GM12878 (cell line): ENCODE measurements at regions not wholly inside any gene's neighbourhood (a gene's known extent, or its start where the extent isn't known, plus 50 kb on each side); places are given as distances from the start of the nearest gene placed in this dataset.

ENCODE experiments used
- ATAC-seq: fragments of 200-7000 bp; cut with Tn5 transposase; 3 replicates; pipeline ENCODE4 v1.9.1; 2020; ENCODE audit warnings: mild to moderate bottlenecking, moderate library complexity
- BruUV-seq: library from RNA; stranded (reverse); fragments of 400-500 nt; replicated peaks from 2 replicates; lab custom pipeline; 2021; lab: Mats Ljungman, UMichigan
- CTCF ChIA-PET: fragments of 300-600 bp; sonication (Branson Sonifier 250); formaldehyde crosslinking; extraction: SDS; loops from one replicate; lab custom pipeline; 2021; ENCODE audit warnings: inconsistent platforms; lab: Yijun Ruan, JAX
- POLR2A ChIA-PET: fragments of 350-600 bp; formaldehyde crosslinking; extraction: SDS; loops from one replicate; lab custom pipeline; 2021; ENCODE audit warnings: inconsistent platforms; lab: Charles Lee
- RAD21 ChIA-PET: fragments of 300-600 bp; sonication (Branson Sonifier 250); formaldehyde crosslinking; loops from one replicate; lab custom pipeline; 2023; ENCODE audit warnings: antibody characterized with exemption; ENCODE audit not compliant: unreplicated experiment; lab: Charles Lee
- SMC1A ChIA-PET: fragments of 300-600 bp; sonication (Branson Sonifier 250); formaldehyde crosslinking; loops from one replicate; lab custom pipeline; 2023; ENCODE audit not compliant: unreplicated experiment, uncharacterized antibody; lab: Charles Lee
- DNase-seq: peaks from one replicate; pipeline ENCODE4 v3.0.0-alpha.2; 2011; ENCODE audit warnings: low read depth, low spot score
- FAIRE-seq: peaks from 3 replicates; lab custom pipeline; 2011; peaks lifted over from hg19 to GRCh38; lab: Jason Lieb, UNC
- H2AFZ ChIP-seq: 2 replicates; pipeline ENCODE4 v1.6.0; 2011; ENCODE audit warnings: low read depth, low read length, control low read depth; ENCODE audit not compliant: control insufficient read depth
- H3K27ac ChIP-seq: 2 replicates; pipeline ENCODE4 v1.5.1; 2011; ENCODE audit warnings: control low read depth; ENCODE audit not compliant: control insufficient read depth, insufficient read depth
- H3K27me3 ChIP-seq, 2 experiments: replicated peaks in 1 of 2; 2 replicates each; pipeline versions ENCODE4 v1.6.0 to v1.6.1; 2011; ENCODE audit warnings: low read length in 1 of 2; ENCODE audit not compliant: control insufficient read depth in 2 of 2, insufficient read depth in 2 of 2
- H3K36me3 ChIP-seq, 2 experiments: 2 replicates each; pipeline ENCODE4 v1.5.1; 2011; ENCODE audit warnings: low read length in 1 of 2; ENCODE audit not compliant: control insufficient read depth in 2 of 2, insufficient read depth in 2 of 2
- H3K4me1 ChIP-seq: 2 replicates; pipeline ENCODE4 v1.6.1; 2011; ENCODE audit warnings: mild to moderate bottlenecking, low read length, moderate library complexity, mixed read lengths; ENCODE audit not compliant: control insufficient read depth, insufficient read depth
- H3K4me2 ChIP-seq: 2 replicates; pipeline ENCODE4 v1.6.0; 2011; ENCODE audit warnings: control low read depth; ENCODE audit not compliant: control insufficient read depth, insufficient read depth
- H3K4me3 ChIP-seq: fragments of 200-600 bp; sonication (generic); 2 replicates; pipeline ENCODE4 v1.5.1; 2016
- H3K79me2 ChIP-seq: 2 replicates; pipeline ENCODE4 v1.6.0; 2011; ENCODE audit warnings: low read length; ENCODE audit not compliant: control insufficient read depth, insufficient read depth
- H3K9ac ChIP-seq: 2 replicates; pipeline ENCODE4 v1.8.0; 2011; ENCODE audit warnings: low read length, control low read depth, mixed read lengths; ENCODE audit not compliant: control insufficient read depth, insufficient read depth
- H3K9me3 ChIP-seq: replicated peaks from 3 replicates; pipeline ENCODE4 v1.5.1; 2011; ENCODE audit warnings: mild to moderate bottlenecking, low read length; ENCODE audit not compliant: control insufficient read depth, insufficient read depth
- H4K20me1 ChIP-seq: 2 replicates; pipeline ENCODE4 v1.6.0; 2011; ENCODE audit not compliant: control insufficient read depth, insufficient read depth
- ETV6 ChIP-seq, 2 experiments: fragments of 450-650 bp in 1 of 2; IDR thresholded peaks in 1 of 2; conservative IDR thresholded peaks in 1 of 2; 2 replicates each; pipeline ENCODE4 v1.6.1; 2014; ENCODE audit warnings: antibody characterized with exemption in 1 of 2, borderline replicate concordance in 1 of 2, low read depth in 1 of 2, mild to moderate bottlenecking in 1 of 2, moderate library complexity in 1 of 2
- SUZ12 ChIP-seq: fragments of 200-600 bp; sonication (generic); IDR thresholded peaks from one replicate; pipeline ENCODE4 v1.6.1; 2018; ENCODE audit warnings: antibody characterized with exemption, mild to moderate bottlenecking; ENCODE audit not compliant: unreplicated experiment
- TAF1 ChIP-seq: IDR thresholded peaks from 2 replicates; pipeline ENCODE4 v1.6.1; 2011; ENCODE audit warnings: mild to moderate bottlenecking, low read depth, low read length, borderline replicate concordance
- USF1 ChIP-seq: IDR thresholded peaks from 2 replicates; pipeline ENCODE4 v1.6.1; 2011; ENCODE audit warnings: borderline replicate concordance, low read depth, mild to moderate bottlenecking, moderate library complexity, mixed read lengths, low read length; ENCODE audit not compliant: insufficient read depth; ENCODE audit errors: extremely low read length
- ZNF622 ChIP-seq: fragments of 450-650 bp; IDR thresholded peaks from 2 replicates; pipeline ENCODE4 v1.6.1; 2017; ENCODE audit warnings: mild to moderate bottlenecking, inconsistent platforms
- ZSCAN29 ChIP-seq: fragments of 450-650 bp; IDR thresholded peaks from 2 replicates; pipeline ENCODE4 v1.6.1; 2017; ENCODE audit warnings: mild to moderate bottlenecking, moderate library complexity
- WGBS: methylation state at CpG from one replicate; pipeline ENCODE4 v1.1.6; 2016; ENCODE audit warnings: low lambda C conversion rate; ENCODE audit not compliant: insufficient replicate concordance, insufficient coverage; ENCODE audit errors: missing lambda C conversion rate; 5-methylcytosine and 5-hydroxymethylcytosine counted together
- in situ Hi-C: fragments of 300-500 bp; cut with MboI; formaldehyde crosslinking; loops from 9 replicates; pipeline ENCODE4 v1.14.3; 2018; ENCODE audit warnings: mixed read lengths
- intact Hi-C: fragments of 100-400 bp; cut with micrococcal nuclease; formaldehyde crosslinking; loops from one replicate; pipeline ENCODE4 v1.14.2; 2022; ENCODE audit not compliant: unreplicated experiment
- TF ChIP-seq, protein P1 (sequence below), 3 experiments: IDR thresholded peaks in 2 of 3; conservative IDR thresholded peaks in 1 of 3; 2 replicates each; pipeline ENCODE4 v1.5.1; 2011; ENCODE audit warnings: low read depth in 3 of 3, low read length in 3 of 3, mild to moderate bottlenecking in 3 of 3, control low read depth in 2 of 3, moderate library complexity in 2 of 3, inconsistent platforms in 1 of 3, mixed read lengths in 1 of 3; ENCODE audit not compliant: control insufficient read depth in 2 of 3, insufficient read depth in 1 of 3; ENCODE audit errors: extremely low read depth in 1 of 3
- TF ChIP-seq, protein P2 (sequence below): IDR thresholded peaks from 2 replicates; pipeline ENCODE4 v1.6.1; 2012; ENCODE audit warnings: low read depth, low read length, improper control_type of control experiment

DNA sequence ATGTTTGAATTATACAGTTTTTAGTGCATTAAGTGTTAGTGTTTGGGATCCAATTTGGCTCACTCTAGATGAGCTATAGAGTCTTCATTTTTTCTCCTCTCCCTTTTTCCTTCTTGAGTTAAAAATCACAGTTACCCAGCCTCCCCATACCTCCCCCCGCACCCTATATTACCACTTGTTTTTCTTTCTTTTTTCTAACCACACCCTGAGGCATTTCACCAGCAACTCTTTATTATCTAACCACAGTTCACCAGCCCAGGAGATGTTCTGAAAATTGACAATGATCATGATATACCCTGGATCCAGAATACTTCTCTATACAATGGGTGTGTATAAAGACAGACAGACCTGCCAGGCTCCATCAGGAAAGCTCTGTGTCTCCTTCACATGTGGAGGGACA lies 86.5 kb upstream of the UBL3 start:
- in situ Hi-C loops = no loop called here
- no peaks in the 10 kb centered on the region for H3K79me2 ChIP-seq
- DNase-seq (no peak), FAIRE-seq (no peak), ATAC-seq (no peak)
- no peak for TF ChIP-seq SUZ12
- no peak overlapping the region for H2AFZ ChIP-seq
- ChIA-PET RAD21 (interaction anchor here (1.2 to 2.5 kb wide), 3 partner anchors 92 to 183 kb away, joined by 3 to 21 read pairs (median 4); no protein-coding TSS in a partner anchor), POLR2A (no interaction called here), CTCF (interaction anchor here (0.7 to 9.2 kb wide), 6 partner anchors 15 to 176 kb away, joined by 3 to 94 read pairs (median 14); no protein-coding TSS in a partner anchor), SMC1A (interaction anchor here (0.6 to 4.2 kb wide), 10 partner anchors 14 to 178 kb away, joined by 3 to 23 read pairs (median 4); no protein-coding TSS in a partner anchor)
- H3K36me3 ChIP-seq = no peaks in the 10 kb centered on the region
- intact Hi-C loops = loop anchor here (2.0 to 5.0 kb wide), 3 partner anchors 90 to 176 kb away; no protein-coding TSS in a partner anchor
- H3K9me3 ChIP-seq = no peaks in the 10 kb centered on the region
- H3K9ac ChIP-seq = no peak overlapping the region
- 88% methylated on average over 1 of the region's 1 CpG for WGBS
- no peak overlapping the region for H3K4me2 ChIP-seq
- H3K4me1 ChIP-seq = peaks cover 20% of the 10 kb centered on the region
- H3K27me3 ChIP-seq = no peaks in the 10 kb centered on the region
- BruUV-seq = no TSS peak
- H4K20me1 ChIP-seq = no peaks in the 10 kb centered on the region
- H3K4me3 ChIP-seq = no peak overlapping the region
- H3K27ac ChIP-seq = no peak overlapping the region

GRCh38 chr13:29936051-29936813 lies 85.8 kb upstream of the UBL3 start:
- peak overlapping the region; percentile 50; the same call in 1 of the 2 replicates for H2AFZ ChIP-seq
- ChIA-PET CTCF (interaction anchor here (0.7 to 9.2 kb wide), 10 partner anchors 9 to 177 kb away, joined by 3 to 94 read pairs (median 4); no protein-coding TSS in a partner anchor), POLR2A (no interaction called here), SMC1A (interaction anchor here (0.6 to 4.2 kb wide), 15 partner anchors 14 to 429 kb away, joined by 3 to 23 read pairs (median 4); partner anchors contain the start of gene UBL3), RAD21 (interaction anchor here (0.6 to 3.1 kb wide), 12 partner anchors 12 to 196 kb away, joined by 3 to 21 read pairs (median 4); partner anchors contain the start of gene UBL3)
- ATAC-seq (peak; percentile 35), DNase-seq (no peak), FAIRE-seq (no peak)
- peak overlapping the region; percentile 66 for H3K4me2 ChIP-seq
- peaks cover 20% of the 10 kb centered on the region for H3K4me1 ChIP-seq
- BruUV-seq = no TSS peak
- 8% methylated on average over 12 of the region's 13 CpGs for WGBS
- H3K4me3 ChIP-seq = peak overlapping the region; percentile 50; the same call in 1 of the 2 replicates
- no peaks in the 10 kb centered on the region for H3K27me3 ChIP-seq
- no peak overlapping the region for H3K27ac ChIP-seq
- H3K9me3 ChIP-seq = no peaks in the 10 kb centered on the region
- H3K79me2 ChIP-seq = no peaks in the 10 kb centered on the region
- H3K9ac ChIP-seq = no peak overlapping the region
- H4K20me1 ChIP-seq = no peaks in the 10 kb centered on the region
- in situ Hi-C loops (no loop called here), intact Hi-C loops (loop anchor here (2.0 to 5.0 kb wide), 3 partner anchors 89 to 177 kb away; no protein-coding TSS in a partner anchor)
- no peaks in the 10 kb centered on the region for H3K36me3 ChIP-seq
- TF ChIP-seq, protein P1, sequence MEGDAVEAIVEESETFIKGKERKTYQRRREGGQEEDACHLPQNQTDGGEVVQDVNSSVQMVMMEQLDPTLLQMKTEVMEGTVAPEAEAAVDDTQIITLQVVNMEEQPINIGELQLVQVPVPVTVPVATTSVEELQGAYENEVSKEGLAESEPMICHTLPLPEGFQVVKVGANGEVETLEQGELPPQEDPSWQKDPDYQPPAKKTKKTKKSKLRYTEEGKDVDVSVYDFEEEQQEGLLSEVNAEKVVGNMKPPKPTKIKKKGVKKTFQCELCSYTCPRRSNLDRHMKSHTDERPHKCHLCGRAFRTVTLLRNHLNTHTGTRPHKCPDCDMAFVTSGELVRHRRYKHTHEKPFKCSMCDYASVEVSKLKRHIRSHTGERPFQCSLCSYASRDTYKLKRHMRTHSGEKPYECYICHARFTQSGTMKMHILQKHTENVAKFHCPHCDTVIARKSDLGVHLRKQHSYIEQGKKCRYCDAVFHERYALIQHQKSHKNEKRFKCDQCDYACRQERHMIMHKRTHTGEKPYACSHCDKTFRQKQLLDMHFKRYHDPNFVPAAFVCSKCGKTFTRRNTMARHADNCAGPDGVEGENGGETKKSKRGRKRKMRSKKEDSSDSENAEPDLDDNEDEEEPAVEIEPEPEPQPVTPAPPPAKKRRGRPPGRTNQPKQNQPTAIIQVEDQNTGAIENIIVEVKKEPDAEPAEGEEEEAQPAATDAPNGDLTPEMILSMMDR (IDR thresholded peaks at IDR 0.05 in 2 of 3, conservative IDR thresholded peaks at IDR 0.05 in 1 of 3; ENCODE audit: control insufficient read depth in 2 of 3, extremely low read depth in 1 of 3, insufficient read depth in 1 of 3, low read depth in 3 of 3, low read length in 3 of 3) = no peak
- TF ChIP-seq ZNF622 = no peak
- TF ChIP-seq, protein P2, sequence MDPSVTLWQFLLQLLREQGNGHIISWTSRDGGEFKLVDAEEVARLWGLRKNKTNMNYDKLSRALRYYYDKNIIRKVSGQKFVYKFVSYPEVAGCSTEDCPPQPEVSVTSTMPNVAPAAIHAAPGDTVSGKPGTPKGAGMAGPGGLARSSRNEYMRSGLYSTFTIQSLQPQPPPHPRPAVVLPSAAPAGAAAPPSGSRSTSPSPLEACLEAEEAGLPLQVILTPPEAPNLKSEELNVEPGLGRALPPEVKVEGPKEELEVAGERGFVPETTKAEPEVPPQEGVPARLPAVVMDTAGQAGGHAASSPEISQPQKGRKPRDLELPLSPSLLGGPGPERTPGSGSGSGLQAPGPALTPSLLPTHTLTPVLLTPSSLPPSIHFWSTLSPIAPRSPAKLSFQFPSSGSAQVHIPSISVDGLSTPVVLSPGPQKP = no peak
- TF ChIP-seq USF1 = no peak
- no peak for TF ChIP-seq ZSCAN29
- no peak for TF ChIP-seq ETV6 (conservative IDR thresholded peaks at IDR 0.05 in 1 of 2, IDR thresholded peaks at IDR 0.05 in 1 of 2; ENCODE audit: borderline replicate concordance in 1 of 2, low read depth in 1 of 2)
- TF ChIP-seq TAF1 = no peak
